ENCODE measurements at regions not wholly inside any gene's neighbourhood (a gene's known extent, or its start where the extent isn't known, plus 50 kb on each side); places are given as distances from the start of the nearest gene placed in this dataset.

- Mint-ChIP-seq H3K27ac (no peak overlapping the region), H3K36me3 (ENCODE audit: low read depth) (no peaks in the 10 kb centered on the region), H3K4me1 (ENCODE audit: low read depth) (peaks cover 2% of the 10 kb centered on the region), H3K9me3 (no peaks in the 10 kb centered on the region), H3K27me3 (ENCODE audit: low read depth) (no peaks in the 10 kb centered on the region), H3K4me3 (no peak overlapping the region)
Observed at GRCh38 chr12:89976866-89977265, 268.2 kb upstream of the ATP2B1 start.

- H3K36me3 Mint-ChIP-seq (ENCODE audit: low read depth): no peaks in the 10 kb centered on the region
- H3K4me1 Mint-ChIP-seq (ENCODE audit: low read depth): peaks cover 2% of the 10 kb centered on the region
- no peaks in the 10 kb centered on the region for H3K9me3 Mint-ChIP-seq
- H3K4me3 Mint-ChIP-seq: no peak overlapping the region
- H3K27ac Mint-ChIP-seq: no peak overlapping the region
- H3K27me3 Mint-ChIP-seq (ENCODE audit: low read depth): no peaks in the 10 kb centered on the region
Observed at GRCh38 chr12:89975574-89975973, 266.9 kb upstream of the ATP2B1 start.

- Mint-ChIP-seq H3K9me3 (peaks cover 3% of the 10 kb centered on the region), H3K36me3 (ENCODE audit: low read depth) (no peaks in the 10 kb centered on the region), H3K27me3 (ENCODE audit: low read depth) (peaks cover 4% of the 10 kb centered on the region), H3K4me1 (ENCODE audit: low read depth) (peaks cover 2% of the 10 kb centered on the region), H3K27ac (no peak overlapping the region), H3K4me3 (no peak overlapping the region)
Observed at GRCh38 chr12:89971880-89972279, 263.2 kb upstream of the ATP2B1 start.

GRCh38 chr12:89970722-89971121 lies 262.1 kb upstream of the ATP2B1 start:
- Mint-ChIP-seq H3K9me3 (peaks cover 3% of the 10 kb centered on the region), H3K27ac (no peak overlapping the region), H3K27me3 (ENCODE audit: low read depth) (peaks cover 4% of the 10 kb centered on the region), H3K4me3 (no peak overlapping the region), H3K36me3 (ENCODE audit: low read depth) (no peaks in the 10 kb centered on the region), H3K4me1 (ENCODE audit: low read depth) (peaks cover 2% of the 10 kb centered on the region)

GRCh38 chr12:89969093-89969492 lies 260.5 kb upstream of the ATP2B1 start:
- no peak overlapping the region for H3K27ac Mint-ChIP-seq
- H3K4me1 Mint-ChIP-seq (ENCODE audit: low read depth): no peaks in the 10 kb centered on the region
- peaks cover 4% of the 10 kb centered on the region for H3K27me3 Mint-ChIP-seq (ENCODE audit: low read depth)
- H3K4me3 Mint-ChIP-seq: no peak overlapping the region
- no peaks in the 10 kb centered on the region for H3K36me3 Mint-ChIP-seq (ENCODE audit: low read depth)
- H3K9me3 Mint-ChIP-seq: peaks cover 3% of the 10 kb centered on the region

- H3K27me3 Mint-ChIP-seq (ENCODE audit: low read depth): peaks cover 4% of the 10 kb centered on the region
- peaks cover 3% of the 10 kb centered on the region for H3K9me3 Mint-ChIP-seq
- no peaks in the 10 kb centered on the region for H3K4me1 Mint-ChIP-seq (ENCODE audit: low read depth)
- H3K4me3 Mint-ChIP-seq: no peak overlapping the region
- H3K36me3 Mint-ChIP-seq (ENCODE audit: low read depth): no peaks in the 10 kb centered on the region
- H3K27ac Mint-ChIP-seq: no peak overlapping the region
Observed at GRCh38 chr12:89968151-89968700, 259.6 kb upstream of the ATP2B1 start.

- H3K27me3 Mint-ChIP-seq (ENCODE audit: low read depth): peaks cover 9% of the 10 kb centered on the region
- H3K9me3 Mint-ChIP-seq: peaks cover 3% of the 10 kb centered on the region
- peaks cover 2% of the 10 kb centered on the region for H3K4me1 Mint-ChIP-seq (ENCODE audit: low read depth)
- no peak overlapping the region for H3K27ac Mint-ChIP-seq
- no peak overlapping the region for H3K4me3 Mint-ChIP-seq
- no peaks in the 10 kb centered on the region for H3K36me3 Mint-ChIP-seq (ENCODE audit: low read depth)
Observed at GRCh38 chr12:89966495-89967240, 258.0 kb upstream of the ATP2B1 start.

- H3K4me3 Mint-ChIP-seq: no peak overlapping the region
- peaks cover 2% of the 10 kb centered on the region for H3K4me1 Mint-ChIP-seq (ENCODE audit: low read depth)
- H3K27me3 Mint-ChIP-seq (ENCODE audit: low read depth): peaks cover 15% of the 10 kb centered on the region
- H3K9me3 Mint-ChIP-seq: peaks cover 3% of the 10 kb centered on the region
- H3K27ac Mint-ChIP-seq: no peak overlapping the region
- no peaks in the 10 kb centered on the region for H3K36me3 Mint-ChIP-seq (ENCODE audit: low read depth)
Observed at GRCh38 chr12:89965993-89966392, 257.4 kb upstream of the ATP2B1 start.

GRCh38 chr12:89962648-89963047 lies 254.0 kb upstream of the ATP2B1 start:
- H3K36me3 Mint-ChIP-seq (ENCODE audit: low read depth): no peaks in the 10 kb centered on the region
- peaks cover 13% of the 10 kb centered on the region for H3K4me1 Mint-ChIP-seq (ENCODE audit: low read depth)
- no peaks in the 10 kb centered on the region for H3K9me3 Mint-ChIP-seq
- H3K27ac Mint-ChIP-seq: no peak overlapping the region
- no peak overlapping the region for H3K4me3 Mint-ChIP-seq
- H3K27me3 Mint-ChIP-seq (ENCODE audit: low read depth): peaks cover 17% of the 10 kb centered on the region

GRCh38 chr12:89960607-89961394 lies 252.2 kb upstream of the ATP2B1 start:
- peaks cover 13% of the 10 kb centered on the region for H3K4me1 Mint-ChIP-seq (ENCODE audit: low read depth)
- H3K36me3 Mint-ChIP-seq (ENCODE audit: low read depth): no peaks in the 10 kb centered on the region
- no peaks in the 10 kb centered on the region for H3K9me3 Mint-ChIP-seq
- peaks cover 17% of the 10 kb centered on the region for H3K27me3 Mint-ChIP-seq (ENCODE audit: low read depth)
- H3K27ac Mint-ChIP-seq: no peak overlapping the region
- H3K4me3 Mint-ChIP-seq: no peak overlapping the region

- Mint-ChIP-seq H3K27me3 (ENCODE audit: low read depth) (peaks cover 17% of the 10 kb centered on the region), H3K4me1 (ENCODE audit: low read depth) (peaks cover 13% of the 10 kb centered on the region), H3K36me3 (ENCODE audit: low read depth) (no peaks in the 10 kb centered on the region), H3K9me3 (no peaks in the 10 kb centered on the region), H3K4me3 (no peak overlapping the region), H3K27ac (no peak overlapping the region)
Observed at GRCh38 chr12:89960011-89960507, 251.4 kb upstream of the ATP2B1 start.

- H3K4me3 Mint-ChIP-seq: no peak overlapping the region
- no peaks in the 10 kb centered on the region for H3K36me3 Mint-ChIP-seq (ENCODE audit: low read depth)
- peaks cover 17% of the 10 kb centered on the region for H3K27me3 Mint-ChIP-seq (ENCODE audit: low read depth)
- peaks cover 13% of the 10 kb centered on the region for H3K4me1 Mint-ChIP-seq (ENCODE audit: low read depth)
- H3K9me3 Mint-ChIP-seq: no peaks in the 10 kb centered on the region
- H3K27ac Mint-ChIP-seq: no peak overlapping the region
Observed at GRCh38 chr12:89959179-89959578, 250.5 kb upstream of the ATP2B1 start.

GRCh38 chr12:89954259-89954658 lies 245.6 kb upstream of the ATP2B1 start:
- Mint-ChIP-seq H3K27ac (no peak overlapping the region), H3K4me3 (no peak overlapping the region), H3K9me3 (no peaks in the 10 kb centered on the region), H3K4me1 (ENCODE audit: low read depth) (peaks cover 9% of the 10 kb centered on the region), H3K36me3 (ENCODE audit: low read depth) (no peaks in the 10 kb centered on the region), H3K27me3 (ENCODE audit: low read depth) (peaks cover 5% of the 10 kb centered on the region)

GRCh38 chr12:89951694-89952060 lies 243.0 kb upstream of the ATP2B1 start:
- Mint-ChIP-seq H3K27me3 (ENCODE audit: low read depth) (no peaks in the 10 kb centered on the region), H3K9me3 (no peaks in the 10 kb centered on the region), H3K27ac (no peak overlapping the region), H3K4me1 (ENCODE audit: low read depth) (peaks cover 9% of the 10 kb centered on the region), H3K36me3 (ENCODE audit: low read depth) (no peaks in the 10 kb centered on the region), H3K4me3 (no peak overlapping the region)

All from T-helper 1 cell treated with Interleukin-12 subunit alpha and Interleukin-12 subunit beta and Interleukin-4 antibody, amounts not matched to agents 30 μg/mL and 1 μg/mL, for 36 hours (primary cell).